ENCODE measurements at regions not wholly inside any gene's neighbourhood (a gene's known extent, or its start where the extent isn't known, plus 50 kb on each side); places are given as distances from the start of the nearest gene placed in this dataset.

DNA sequence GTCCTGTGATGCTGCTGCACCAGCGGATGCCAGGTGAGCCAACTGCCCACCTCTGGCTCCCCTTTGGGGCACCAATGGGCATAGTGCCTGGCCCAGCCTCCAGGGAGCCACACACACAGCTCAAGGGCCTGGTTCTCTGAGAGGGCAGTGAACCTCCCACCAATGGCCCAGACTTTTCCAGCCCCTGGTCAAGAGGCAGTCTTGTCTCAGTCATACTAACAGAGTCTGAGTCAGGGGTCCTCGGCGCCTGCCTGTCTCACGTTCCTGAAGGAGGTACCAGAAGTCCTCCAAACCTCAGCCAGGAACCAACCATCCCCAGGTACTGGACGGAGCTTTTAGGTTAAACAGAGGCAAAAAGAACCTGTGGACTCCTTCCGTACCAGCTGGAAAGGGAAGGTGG is 121.1 kb downstream of the C5orf15 start:
- no peak overlapping the region for H2AFZ ChIP-seq (ENCODE audit: low read length)
- no peaks in the 10 kb centered on the region for H3K36me3 ChIP-seq (ENCODE audit: insufficient read depth, low read length)
- H3K4me2 ChIP-seq (ENCODE audit: low read depth, low read length, poor library complexity, severe bottlenecking): no peak overlapping the region

DNA sequence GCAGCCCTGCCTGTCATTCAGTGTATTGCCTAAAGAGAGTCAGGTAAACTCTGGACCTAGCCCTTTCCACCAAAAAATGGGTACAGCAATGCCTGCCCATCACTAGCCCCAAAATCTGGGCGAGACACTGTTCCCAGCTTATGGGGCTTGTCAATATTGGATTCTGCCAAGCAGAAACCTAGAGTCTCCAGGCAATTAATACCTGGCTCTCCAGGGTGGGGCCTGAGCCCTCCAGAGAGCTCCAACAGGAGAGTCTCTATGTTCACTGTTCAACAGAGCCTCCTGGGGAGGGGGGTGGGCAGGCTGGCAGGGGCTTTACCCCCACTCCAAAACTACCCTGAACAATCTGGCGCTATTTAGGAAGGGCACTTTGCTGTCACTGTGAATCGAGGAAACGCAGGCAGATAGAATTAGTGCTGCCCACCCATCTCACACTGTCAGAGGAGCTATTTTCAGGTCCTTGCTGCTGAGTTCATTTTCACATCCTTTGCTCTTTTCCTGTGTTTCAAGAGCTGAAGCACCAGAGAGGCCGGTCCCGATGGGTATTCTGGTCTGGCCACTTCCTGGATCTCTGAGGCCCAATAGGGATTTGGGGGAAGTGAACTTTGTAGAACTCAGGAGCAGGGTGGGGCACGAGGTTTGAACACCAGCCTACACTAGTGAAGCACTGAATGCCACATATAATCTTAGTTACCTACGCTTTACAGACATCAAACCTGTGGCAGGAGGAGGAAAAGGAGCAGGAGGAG is 121.8 kb downstream of the C5orf15 start:
- H3K4me3 ChIP-seq (ENCODE audit: low read length, poor library complexity, severe bottlenecking): no peak overlapping the region
- no peaks in the 10 kb centered on the region for H3K36me3 ChIP-seq (ENCODE audit: insufficient read depth, low read length)
- H3F3A ChIP-seq (ENCODE audit: low read depth): no peaks in the 10 kb centered on the region
- no peaks in the 10 kb centered on the region for H3K9me2 ChIP-seq (replicated peaks; ENCODE audit: low read depth, low read length)
- H3K9ac ChIP-seq (ENCODE audit: low read depth, low read length, poor library complexity, severe bottlenecking): no peak overlapping the region
- no peaks in the 10 kb centered on the region for H3K27me3 ChIP-seq (ENCODE audit: insufficient read depth, low read length, poor library complexity, severe bottlenecking)
- H3K9me3 ChIP-seq (ENCODE audit: insufficient read depth, low read depth, low read length): no peaks in the 10 kb centered on the region
- H4K20me1 ChIP-seq (ENCODE audit: insufficient read depth, low read length, poor library complexity, severe bottlenecking): no peaks in the 10 kb centered on the region
- no peak overlapping the region for H2AFZ ChIP-seq (ENCODE audit: low read length)
- no peaks in the 10 kb centered on the region for H3K4me1 ChIP-seq (ENCODE audit: insufficient read depth, low read length, poor library complexity, severe bottlenecking)
- TF ChIP-seq EZH2phosphoT487 (IDR thresholded peaks at IDR 0.05; ENCODE audit: borderline replicate concordance): no peak
- TF ChIP-seq, protein P1, sequence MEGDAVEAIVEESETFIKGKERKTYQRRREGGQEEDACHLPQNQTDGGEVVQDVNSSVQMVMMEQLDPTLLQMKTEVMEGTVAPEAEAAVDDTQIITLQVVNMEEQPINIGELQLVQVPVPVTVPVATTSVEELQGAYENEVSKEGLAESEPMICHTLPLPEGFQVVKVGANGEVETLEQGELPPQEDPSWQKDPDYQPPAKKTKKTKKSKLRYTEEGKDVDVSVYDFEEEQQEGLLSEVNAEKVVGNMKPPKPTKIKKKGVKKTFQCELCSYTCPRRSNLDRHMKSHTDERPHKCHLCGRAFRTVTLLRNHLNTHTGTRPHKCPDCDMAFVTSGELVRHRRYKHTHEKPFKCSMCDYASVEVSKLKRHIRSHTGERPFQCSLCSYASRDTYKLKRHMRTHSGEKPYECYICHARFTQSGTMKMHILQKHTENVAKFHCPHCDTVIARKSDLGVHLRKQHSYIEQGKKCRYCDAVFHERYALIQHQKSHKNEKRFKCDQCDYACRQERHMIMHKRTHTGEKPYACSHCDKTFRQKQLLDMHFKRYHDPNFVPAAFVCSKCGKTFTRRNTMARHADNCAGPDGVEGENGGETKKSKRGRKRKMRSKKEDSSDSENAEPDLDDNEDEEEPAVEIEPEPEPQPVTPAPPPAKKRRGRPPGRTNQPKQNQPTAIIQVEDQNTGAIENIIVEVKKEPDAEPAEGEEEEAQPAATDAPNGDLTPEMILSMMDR (conservative IDR thresholded peaks at IDR 0.05; ENCODE audit: low read length): no peak
- H3K4me2 ChIP-seq (ENCODE audit: low read depth, low read length, poor library complexity, severe bottlenecking): no peak overlapping the region
- H3K79me2 ChIP-seq (ENCODE audit: insufficient read depth, low read length): no peaks in the 10 kb centered on the region

More for the DNA sequence above, 121.1 kb downstream of the C5orf15 start:
- Histone ChIP-seq H3K9me3 (ENCODE audit: insufficient read depth, low read depth, low read length) (no peaks in the 10 kb centered on the region), H3K9me2 (replicated peaks; ENCODE audit: low read depth, low read length) (no peaks in the 10 kb centered on the region), H3K27me3 (ENCODE audit: insufficient read depth, low read length, poor library complexity, severe bottlenecking) (no peaks in the 10 kb centered on the region), H3F3A (ENCODE audit: low read depth) (no peaks in the 10 kb centered on the region), H3K79me2 (ENCODE audit: insufficient read depth, low read length) (no peaks in the 10 kb centered on the region), H3K9ac (ENCODE audit: low read depth, low read length, poor library complexity, severe bottlenecking) (no peak overlapping the region), H3K4me3 (ENCODE audit: low read length, poor library complexity, severe bottlenecking) (no peak overlapping the region), H3K4me1 (ENCODE audit: insufficient read depth, low read length, poor library complexity, severe bottlenecking) (no peaks in the 10 kb centered on the region), H4K20me1 (ENCODE audit: insufficient read depth, low read length, poor library complexity, severe bottlenecking) (no peaks in the 10 kb centered on the region)
- no peak for TF ChIP-seq EZH2phosphoT487 (IDR thresholded peaks at IDR 0.05; ENCODE audit: borderline replicate concordance)
- TF ChIP-seq, protein P1 (conservative IDR thresholded peaks at IDR 0.05; ENCODE audit: low read length): no peak

- H3K4me1 ChIP-seq (ENCODE audit: insufficient read depth, low read length, poor library complexity, severe bottlenecking): no peaks in the 10 kb centered on the region
- no peak overlapping the region for H3K4me3 ChIP-seq (ENCODE audit: low read length, poor library complexity, severe bottlenecking)
- H3K79me2 ChIP-seq (ENCODE audit: insufficient read depth, low read length): no peaks in the 10 kb centered on the region
- no peaks in the 10 kb centered on the region for H3K27me3 ChIP-seq (ENCODE audit: insufficient read depth, low read length, poor library complexity, severe bottlenecking)
- H3K9ac ChIP-seq (ENCODE audit: low read depth, low read length, poor library complexity, severe bottlenecking): no peak overlapping the region
- no peaks in the 10 kb centered on the region for H3F3A ChIP-seq (ENCODE audit: low read depth)
- H3K9me3 ChIP-seq (ENCODE audit: insufficient read depth, low read depth, low read length): no peaks in the 10 kb centered on the region
- H2AFZ ChIP-seq (ENCODE audit: low read length): no peak overlapping the region
- no peak overlapping the region for H3K4me2 ChIP-seq (ENCODE audit: low read depth, low read length, poor library complexity, severe bottlenecking)
- TF ChIP-seq, protein P1 (conservative IDR thresholded peaks at IDR 0.05; ENCODE audit: low read length): no peak
- TF ChIP-seq EZH2phosphoT487 (IDR thresholded peaks at IDR 0.05; ENCODE audit: borderline replicate concordance): no peak
- H4K20me1 ChIP-seq (ENCODE audit: insufficient read depth, low read length, poor library complexity, severe bottlenecking): no peaks in the 10 kb centered on the region
- no peaks in the 10 kb centered on the region for H3K36me3 ChIP-seq (ENCODE audit: insufficient read depth, low read length)
- no peaks in the 10 kb centered on the region for H3K9me2 ChIP-seq (replicated peaks; ENCODE audit: low read depth, low read length)
Measured at GRCh38 chr5:133845271-133845670, 123.2 kb downstream of the C5orf15 start.
